ENCODE measurements at regions not wholly inside any gene's neighbourhood (a gene's known extent, or its start where the extent isn't known, plus 50 kb on each side); places are given as distances from the start of the nearest gene placed in this dataset.
"Not testable (repeated sequence)": the region's sequence is repeated elsewhere in the genome, so short reads cannot be mapped to it uniquely, and the experiment has no call there.

DNA sequence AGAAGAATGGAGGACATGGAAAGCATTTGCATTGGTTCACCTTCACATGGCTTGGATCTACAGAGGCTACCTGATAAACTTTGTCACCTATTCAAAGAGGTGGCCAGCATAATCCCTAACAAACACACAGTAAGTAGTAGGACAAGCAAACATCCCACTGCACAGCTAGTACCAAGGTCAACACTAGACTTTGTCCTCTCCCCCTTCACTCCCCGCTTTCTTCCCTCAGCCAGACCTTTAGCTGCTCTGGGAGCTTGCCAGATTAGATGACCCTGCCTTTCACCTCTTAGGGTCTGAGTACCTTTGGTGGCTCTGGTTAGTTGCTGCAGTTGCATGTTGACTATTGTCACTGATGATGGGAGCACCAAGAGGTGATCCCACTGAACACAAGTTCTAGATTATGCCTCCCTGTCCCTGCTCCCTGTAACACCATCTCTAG lies 211.3 kb downstream of the CCDC74A start:
- POLR2A ChIA-PET; H3K4me1 Mint-ChIP-seq (ENCODE audit: low read depth); intact Hi-C loops (cut with micrococcal nuclease); H3K27me3 Mint-ChIP-seq; H3K9me3 Mint-ChIP-seq; H3K36me3 Mint-ChIP-seq; DNase-seq; H3K27ac Mint-ChIP-seq; H3K4me3 Mint-ChIP-seq; CTCF ChIA-PET: not testable (repeated sequence)

DNA sequence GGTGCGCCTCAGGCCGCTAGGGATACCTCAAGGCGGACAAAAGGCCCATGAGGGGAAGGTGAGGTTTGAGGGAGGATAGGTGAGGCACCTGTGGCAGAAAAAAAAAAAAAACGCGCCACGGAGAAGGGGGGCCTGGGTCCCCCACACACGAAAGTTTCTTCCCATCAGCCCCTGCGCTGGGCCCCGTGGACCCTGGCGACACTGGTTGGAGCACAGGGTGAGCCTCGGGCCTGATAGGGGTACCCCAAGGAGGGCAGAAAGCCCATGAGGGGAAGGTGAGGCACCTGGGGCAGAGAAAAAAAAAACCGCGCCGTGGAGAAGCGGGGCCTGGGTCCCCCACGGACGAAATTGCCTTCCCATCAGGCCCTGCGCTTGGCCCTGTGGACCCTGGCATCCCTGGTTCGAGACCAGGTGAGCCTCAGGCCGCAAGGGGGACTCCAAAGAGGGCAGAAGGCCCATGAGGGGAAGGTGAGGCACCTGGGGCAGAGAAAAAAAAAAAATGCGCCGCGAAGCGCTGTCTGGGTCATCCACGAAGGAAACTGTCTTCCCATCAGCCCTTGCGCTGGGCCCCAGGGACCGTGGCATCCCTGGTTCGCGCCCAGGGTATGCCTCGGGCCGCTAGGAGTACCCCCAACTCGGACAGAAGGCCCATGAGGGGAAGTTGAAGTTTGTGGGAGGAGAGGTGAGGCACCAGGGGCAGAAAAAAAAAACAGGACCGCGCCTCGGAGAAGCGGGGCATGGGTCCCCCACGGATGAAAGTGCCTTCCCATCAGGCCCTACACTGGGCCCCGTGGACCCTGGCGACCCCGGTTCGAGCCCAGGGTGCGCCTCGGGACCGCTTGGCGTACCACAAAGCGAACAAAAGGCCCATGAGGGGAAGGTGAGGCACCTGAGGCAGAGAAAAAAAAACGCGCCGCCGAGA lies 226.2 kb downstream of the CCDC74A start:
- intact Hi-C loops (cut with micrococcal nuclease): no loop called here
- H3K4me3 Mint-ChIP-seq: no peak overlapping the region
- POLR2A ChIA-PET: no interaction called here

GRCh38 chr2:131754929-131755720 lies 227.4 kb downstream of the CCDC74A start:
- Mint-ChIP-seq H3K36me3 (no peaks in the 10 kb centered on the region), H3K27ac (no peak overlapping the region), H3K4me1 (ENCODE audit: low read depth) (no peaks in the 10 kb centered on the region), H3K27me3 (no peaks in the 10 kb centered on the region), H3K9me3 (no peaks in the 10 kb centered on the region), H3K4me3 (no peak overlapping the region)
- intact Hi-C loops (cut with micrococcal nuclease): no loop called here
- CTCF ChIA-PET: no interaction called here
- DNase-seq: no peak
- POLR2A ChIA-PET: no interaction called here

More for the DNA sequence above, 226.2 kb downstream of the CCDC74A start:
- Mint-ChIP-seq H3K9me3 (no peaks in the 10 kb centered on the region), H3K4me1 (ENCODE audit: low read depth) (no peaks in the 10 kb centered on the region), H3K27ac (no peak overlapping the region), H3K27me3 (no peaks in the 10 kb centered on the region), H3K36me3 (no peaks in the 10 kb centered on the region)
- DNase-seq: no peak
- CTCF ChIA-PET: no interaction called here

- intact Hi-C loops (cut with micrococcal nuclease): no loop called here
- H3K27ac Mint-ChIP-seq: no peak overlapping the region
- H3K4me3 Mint-ChIP-seq: no peak overlapping the region
- H3K36me3 Mint-ChIP-seq: no peaks in the 10 kb centered on the region
- H3K4me1 Mint-ChIP-seq (ENCODE audit: low read depth): no peaks in the 10 kb centered on the region
- ChIA-PET POLR2A (no interaction called here), CTCF (no interaction called here)
- DNase-seq: no peak
- no peaks in the 10 kb centered on the region for H3K27me3 Mint-ChIP-seq
- no peaks in the 10 kb centered on the region for H3K9me3 Mint-ChIP-seq
Observed at GRCh38 chr2:131756141-131756907, 228.6 kb downstream of the CCDC74A start.

DNA sequence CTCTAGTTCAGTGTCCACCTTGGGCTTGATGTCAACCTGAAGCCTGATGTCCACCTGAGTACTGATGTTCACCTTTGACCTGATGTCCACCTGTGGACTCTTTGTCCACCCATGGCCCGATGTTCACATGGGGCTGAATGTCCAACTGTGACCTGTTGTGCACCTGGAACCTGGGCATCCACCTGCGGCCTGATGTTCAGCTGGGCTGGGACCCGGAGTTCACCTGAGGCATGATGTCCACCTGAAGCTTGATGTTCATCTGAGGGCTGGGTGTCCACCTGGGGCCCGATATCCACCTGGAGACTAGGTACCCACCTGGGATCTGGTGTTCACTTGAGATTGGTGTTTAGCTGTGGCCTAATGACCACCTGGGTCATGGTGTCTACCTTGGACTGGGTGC lies 231.3 kb downstream of the CCDC74A start:
- H3K4me3 Mint-ChIP-seq; H3K4me1 Mint-ChIP-seq (ENCODE audit: low read depth); H3K9me3 Mint-ChIP-seq; CTCF ChIA-PET; H3K27me3 Mint-ChIP-seq; POLR2A ChIA-PET; DNase-seq; intact Hi-C loops (cut with micrococcal nuclease); H3K36me3 Mint-ChIP-seq; H3K27ac Mint-ChIP-seq: not testable (repeated sequence)

- H3K4me3 Mint-ChIP-seq; H3K36me3 Mint-ChIP-seq; CTCF ChIA-PET; H3K4me1 Mint-ChIP-seq (ENCODE audit: low read depth); DNase-seq; H3K27me3 Mint-ChIP-seq; POLR2A ChIA-PET; intact Hi-C loops (cut with micrococcal nuclease); H3K27ac Mint-ChIP-seq; H3K9me3 Mint-ChIP-seq: not testable (repeated sequence)
Observed at GRCh38 chr2:131774955-131775555, 247.4 kb downstream of the CCDC74A start.

- H3K9me3 Mint-ChIP-seq; H3K27me3 Mint-ChIP-seq; H3K36me3 Mint-ChIP-seq; H3K4me3 Mint-ChIP-seq; H3K27ac Mint-ChIP-seq; intact Hi-C loops (cut with micrococcal nuclease); DNase-seq; H3K4me1 Mint-ChIP-seq (ENCODE audit: low read depth); CTCF ChIA-PET; POLR2A ChIA-PET: not testable (repeated sequence)
Observed at GRCh38 chr2:131775903-131776506, 248.3 kb downstream of the CCDC74A start.

DNA sequence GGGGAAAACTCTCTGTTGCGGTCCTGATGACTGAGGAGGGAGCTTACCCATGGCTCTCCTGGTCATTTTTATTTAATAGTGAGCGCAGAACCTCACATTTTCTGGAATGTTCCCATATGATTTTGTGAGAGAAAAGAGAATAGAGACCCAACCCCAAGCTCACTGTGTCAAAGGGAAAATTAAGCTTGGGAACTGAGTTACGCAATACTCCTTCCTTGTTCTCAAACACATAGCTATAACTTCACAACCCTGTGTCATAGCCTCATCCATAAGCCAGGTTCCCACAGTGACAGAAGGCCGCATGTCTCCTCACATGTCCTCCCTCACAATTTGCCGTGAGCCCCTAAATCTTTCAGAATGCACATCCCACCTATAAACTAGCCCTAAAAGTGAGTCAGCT lies 252.8 kb downstream of the CCDC74A start:
- POLR2A ChIA-PET; H3K4me1 Mint-ChIP-seq (ENCODE audit: low read depth); H3K4me3 Mint-ChIP-seq; DNase-seq; CTCF ChIA-PET; intact Hi-C loops (cut with micrococcal nuclease); H3K9me3 Mint-ChIP-seq; H3K27ac Mint-ChIP-seq; H3K36me3 Mint-ChIP-seq: not testable (repeated sequence)
- peaks cover 16% of the 10 kb centered on the region for H3K27me3 Mint-ChIP-seq

- Mint-ChIP-seq H3K9me3 (no peaks in the 10 kb centered on the region), H3K4me3 (no peak overlapping the region), H3K36me3 (no peaks in the 10 kb centered on the region), H3K4me1 (ENCODE audit: low read depth) (no peaks in the 10 kb centered on the region), H3K27me3 (peaks cover 7% of the 10 kb centered on the region), H3K27ac (no peak overlapping the region)
- ChIA-PET CTCF (interaction anchor here (1.1 to 2.8 kb wide), 7 partner anchors 13 to 647 kb away, joined by 5 to 37 read pairs (median 5); no protein-coding TSS in a partner anchor), POLR2A (no interaction called here)
- intact Hi-C loops (cut with micrococcal nuclease): loop anchor here (10.0 kb wide), 1 partner anchor 386 kb away; no protein-coding TSS in a partner anchor
- DNase-seq: no peak
Observed at GRCh38 chr2:131801210-131801744, 273.6 kb downstream of the CCDC74A start.

DNA sequence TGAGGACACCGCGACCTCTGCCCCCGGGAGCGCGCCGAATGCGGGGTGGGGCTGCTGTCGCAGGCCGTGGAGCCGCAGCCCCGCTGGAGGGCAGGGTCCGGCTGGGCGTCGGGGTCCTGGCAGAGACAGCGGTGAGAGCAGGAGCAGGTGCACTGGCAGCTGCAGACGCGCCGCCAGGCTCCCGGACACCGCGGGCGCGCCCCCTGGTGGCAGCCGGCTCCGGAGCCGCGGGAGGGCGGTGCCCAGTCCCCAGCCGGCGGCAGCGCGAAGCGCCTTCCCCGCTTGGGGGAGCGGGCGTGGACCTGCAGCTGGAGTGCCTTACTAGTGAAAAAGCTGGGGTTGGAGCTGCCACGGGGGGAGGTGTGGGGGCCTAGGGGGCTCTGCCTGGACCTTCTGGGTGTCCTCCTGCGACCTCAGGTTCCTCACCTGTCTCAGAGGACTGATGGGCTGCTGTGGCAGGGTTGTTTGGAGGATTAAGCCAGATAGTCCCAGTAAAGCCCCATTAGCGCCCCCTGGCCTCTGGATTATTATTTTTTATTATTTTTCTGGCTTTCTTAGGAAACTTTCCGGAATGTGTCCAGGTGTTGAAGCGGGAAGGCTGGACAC lies 274.2 kb downstream of the CCDC74A start:
- H3K9me3 Mint-ChIP-seq; H3K36me3 Mint-ChIP-seq; POLR2A ChIA-PET; H3K4me1 Mint-ChIP-seq (ENCODE audit: low read depth); H3K27ac Mint-ChIP-seq; H3K27me3 Mint-ChIP-seq: not testable (repeated sequence)
- H3K4me3 Mint-ChIP-seq: peak overlapping the region; percentile 63
- CTCF ChIA-PET: interaction anchor here (0.7 to 2.8 kb wide), 8 partner anchors 14 to 648 kb away, joined by 3 to 37 read pairs (median 5); no protein-coding TSS in a partner anchor
- DNase-seq: peak; percentile 84
- intact Hi-C loops (cut with micrococcal nuclease): loop anchor here (2.0 to 10.0 kb wide), 2 partner anchors 127 to 387 kb away; no protein-coding TSS in a partner anchor

DNA sequence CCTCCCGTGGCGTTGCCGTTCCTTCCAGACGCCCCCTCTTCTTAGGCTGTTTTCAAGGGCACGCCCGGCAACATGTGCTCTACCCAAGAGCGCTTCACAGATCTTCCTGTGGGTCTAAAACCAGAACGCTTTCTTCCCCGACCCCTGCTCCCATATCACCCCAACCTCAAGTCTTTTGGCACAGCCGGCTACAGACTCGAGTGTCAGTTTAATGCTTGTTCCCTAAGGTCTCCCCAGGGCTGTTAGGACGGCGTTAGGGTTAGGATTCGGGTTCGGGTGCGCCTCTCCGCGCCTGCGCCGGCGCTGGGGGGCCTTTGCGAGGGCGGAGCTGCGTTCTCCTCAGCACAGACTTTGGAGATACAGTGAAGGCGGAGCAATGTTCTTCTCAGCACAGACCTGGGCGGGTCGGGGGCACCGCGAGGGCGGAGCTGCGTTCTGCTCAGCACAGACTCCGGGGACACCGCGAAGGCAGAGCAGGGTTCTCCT lies 274.7 kb downstream of the CCDC74A start:
- H3K4me1 Mint-ChIP-seq (ENCODE audit: low read depth); H3K27me3 Mint-ChIP-seq; POLR2A ChIA-PET; H3K36me3 Mint-ChIP-seq; H3K9me3 Mint-ChIP-seq; H3K27ac Mint-ChIP-seq: not testable (repeated sequence)
- DNase-seq: peak; percentile 39
- intact Hi-C loops (cut with micrococcal nuclease): loop anchor here (2.0 to 10.0 kb wide), 2 partner anchors 128 to 388 kb away; no protein-coding TSS in a partner anchor
- H3K4me3 Mint-ChIP-seq: peak overlapping the region; percentile 63
- CTCF ChIA-PET: interaction anchor here (0.7 to 2.8 kb wide), 8 partner anchors 15 to 649 kb away, joined by 3 to 37 read pairs (median 5); no protein-coding TSS in a partner anchor

Data from activated CD4-positive, alpha-beta memory T cell treated with anti-CD3 and anti-CD28 coated beads for 36 hours (primary cell).